Ishikawa (cell line): ENCODE measurements at regions not wholly inside any gene's neighbourhood (a gene's known extent, or its start where the extent isn't known, plus 50 kb on each side); places are given as distances from the start of the nearest gene placed in this dataset.

Experiments
- CEBPB ChIP-seq: IDR thresholded peaks from 2 replicates; pipeline ENCODE4 v1.6.1; 2012
- CREB1 ChIP-seq: IDR thresholded peaks from 2 replicates; pipeline ENCODE4 v1.6.1; 2012; ENCODE audit warnings: low read depth
- EP300 ChIP-seq: IDR thresholded peaks from 2 replicates; pipeline ENCODE4 v1.6.1; 2012; ENCODE audit warnings: borderline replicate concordance
- RAD21 ChIP-seq: IDR thresholded peaks from 2 replicates; pipeline ENCODE4 v1.6.1; 2012; ENCODE audit warnings: low read depth
- TF ChIP-seq, protein P1 (sequence below): IDR thresholded peaks from 2 replicates; pipeline ENCODE4 v1.6.1; 2012; ENCODE audit warnings: low read depth, mild to moderate bottlenecking
- TF ChIP-seq, protein P2 (sequence below): IDR thresholded peaks from 2 replicates; pipeline ENCODE4 v1.6.1; 2012

DNA sequence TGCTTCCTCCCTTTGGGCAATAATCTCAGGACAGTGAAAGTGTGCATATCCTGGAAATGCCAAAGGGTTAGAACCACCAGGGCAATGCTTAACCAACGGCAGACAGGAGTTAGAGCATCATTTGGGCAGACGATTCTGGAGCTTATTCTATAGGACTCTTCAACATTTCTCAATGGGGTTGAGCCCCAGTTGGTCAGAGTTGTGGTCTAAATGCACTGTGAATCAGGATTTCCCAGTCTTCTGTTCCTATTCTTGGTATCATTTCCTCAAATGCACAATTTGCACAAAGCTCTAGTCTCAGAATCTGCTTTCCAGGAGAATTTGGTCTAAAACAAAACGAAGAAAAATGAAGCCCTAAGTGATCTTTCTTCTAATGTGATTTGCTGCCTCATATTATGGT, 389.6 kb upstream of the JAG1 start:
- no peak for TF ChIP-seq RAD21
- TF ChIP-seq CREB1 = no peak
- TF ChIP-seq EP300 = no peak
- no peak for TF ChIP-seq CEBPB
- TF ChIP-seq, protein P1, sequence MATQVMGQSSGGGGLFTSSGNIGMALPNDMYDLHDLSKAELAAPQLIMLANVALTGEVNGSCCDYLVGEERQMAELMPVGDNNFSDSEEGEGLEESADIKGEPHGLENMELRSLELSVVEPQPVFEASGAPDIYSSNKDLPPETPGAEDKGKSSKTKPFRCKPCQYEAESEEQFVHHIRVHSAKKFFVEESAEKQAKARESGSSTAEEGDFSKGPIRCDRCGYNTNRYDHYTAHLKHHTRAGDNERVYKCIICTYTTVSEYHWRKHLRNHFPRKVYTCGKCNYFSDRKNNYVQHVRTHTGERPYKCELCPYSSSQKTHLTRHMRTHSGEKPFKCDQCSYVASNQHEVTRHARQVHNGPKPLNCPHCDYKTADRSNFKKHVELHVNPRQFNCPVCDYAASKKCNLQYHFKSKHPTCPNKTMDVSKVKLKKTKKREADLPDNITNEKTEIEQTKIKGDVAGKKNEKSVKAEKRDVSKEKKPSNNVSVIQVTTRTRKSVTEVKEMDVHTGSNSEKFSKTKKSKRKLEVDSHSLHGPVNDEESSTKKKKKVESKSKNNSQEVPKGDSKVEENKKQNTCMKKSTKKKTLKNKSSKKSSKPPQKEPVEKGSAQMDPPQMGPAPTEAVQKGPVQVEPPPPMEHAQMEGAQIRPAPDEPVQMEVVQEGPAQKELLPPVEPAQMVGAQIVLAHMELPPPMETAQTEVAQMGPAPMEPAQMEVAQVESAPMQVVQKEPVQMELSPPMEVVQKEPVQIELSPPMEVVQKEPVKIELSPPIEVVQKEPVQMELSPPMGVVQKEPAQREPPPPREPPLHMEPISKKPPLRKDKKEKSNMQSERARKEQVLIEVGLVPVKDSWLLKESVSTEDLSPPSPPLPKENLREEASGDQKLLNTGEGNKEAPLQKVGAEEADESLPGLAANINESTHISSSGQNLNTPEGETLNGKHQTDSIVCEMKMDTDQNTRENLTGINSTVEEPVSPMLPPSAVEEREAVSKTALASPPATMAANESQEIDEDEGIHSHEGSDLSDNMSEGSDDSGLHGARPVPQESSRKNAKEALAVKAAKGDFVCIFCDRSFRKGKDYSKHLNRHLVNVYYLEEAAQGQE = no peak
- TF ChIP-seq, protein P2, sequence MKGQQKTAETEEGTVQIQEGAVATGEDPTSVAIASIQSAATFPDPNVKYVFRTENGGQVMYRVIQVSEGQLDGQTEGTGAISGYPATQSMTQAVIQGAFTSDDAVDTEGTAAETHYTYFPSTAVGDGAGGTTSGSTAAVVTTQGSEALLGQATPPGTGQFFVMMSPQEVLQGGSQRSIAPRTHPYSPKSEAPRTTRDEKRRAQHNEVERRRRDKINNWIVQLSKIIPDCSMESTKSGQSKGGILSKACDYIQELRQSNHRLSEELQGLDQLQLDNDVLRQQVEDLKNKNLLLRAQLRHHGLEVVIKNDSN = no peak
